H9 (cell line): ENCODE measurements at regions not wholly inside any gene's neighbourhood (a gene's known extent, or its start where the extent isn't known, plus 50 kb on each side); places are given as distances from the start of the nearest gene placed in this dataset.

ENCODE experiments used
- DNase-seq: peaks from one replicate; pipeline ENCODE4 v3.0.0-alpha.2; 2017
- H2AFZ ChIP-seq: one replicate; pipeline ENCODE4 v1.6.1; 2013; ENCODE audit warnings: mild to moderate bottlenecking, low read length, control low read depth, moderate library complexity
- H2AK5ac ChIP-seq: 2 replicates; pipeline ENCODE4 v1.6.1; 2013; ENCODE audit warnings: low read length, control low read depth, mixed read lengths; ENCODE audit not compliant: insufficient read length
- H2BK120ac ChIP-seq: one replicate; pipeline ENCODE4 v1.6.1; 2013; ENCODE audit warnings: low read depth, mild to moderate bottlenecking, low read length, control low read depth, inconsistent platforms; ENCODE audit not compliant: poor library complexity, severe bottlenecking
- H2BK12ac ChIP-seq: 2 replicates; pipeline ENCODE4 v1.6.1; 2013; ENCODE audit warnings: low read length, control low read depth, mixed read lengths, low read depth; ENCODE audit not compliant: insufficient read length
- H2BK15ac ChIP-seq: 2 replicates; pipeline ENCODE4 v1.6.1; 2013; ENCODE audit warnings: low read depth, low read length, control low read depth
- H2BK20ac ChIP-seq: one replicate; pipeline ENCODE4 v1.6.1; 2013; ENCODE audit warnings: low read depth, mild to moderate bottlenecking, low read length, control low read depth, inconsistent platforms; ENCODE audit not compliant: poor library complexity, severe bottlenecking
- H2BK5ac ChIP-seq: 2 replicates; pipeline ENCODE4 v1.6.1; 2013; ENCODE audit warnings: low read length, control low read depth, mixed read lengths; ENCODE audit not compliant: insufficient read length
- H3K14ac ChIP-seq: 2 replicates; pipeline ENCODE4 v1.6.1; 2013; ENCODE audit warnings: low read length, control low read depth; ENCODE audit not compliant: insufficient read depth
- H3K18ac ChIP-seq: 2 replicates; pipeline ENCODE4 v1.6.1; 2013; ENCODE audit warnings: low read depth, mild to moderate bottlenecking, mixed read lengths, low read length, control low read depth; ENCODE audit not compliant: insufficient read length
- H3K23ac ChIP-seq: 2 replicates; pipeline ENCODE4 v1.6.1; 2013; ENCODE audit warnings: low read length, control low read depth, mixed read lengths, low read depth; ENCODE audit not compliant: insufficient read length
- H3K23me2 ChIP-seq: 2 replicates; pipeline ENCODE4 v1.6.1; 2013; ENCODE audit warnings: low read depth, mild to moderate bottlenecking, mixed read lengths, low read length, control low read depth; ENCODE audit not compliant: insufficient read length, poor library complexity, severe bottlenecking
- H3K27ac ChIP-seq: 2 replicates; pipeline ENCODE4 v1.5.1; 2013; ENCODE audit warnings: low read length, control low read depth, mixed read lengths, low read depth; ENCODE audit not compliant: insufficient read length
- H3K27me3 ChIP-seq: 2 replicates; pipeline ENCODE4 v1.6.1; 2013; ENCODE audit warnings: low read length, control low read depth, inconsistent platforms; ENCODE audit not compliant: insufficient read depth
- H3K4ac ChIP-seq: 2 replicates; pipeline ENCODE4 v1.6.1; 2013; ENCODE audit warnings: low read depth, mild to moderate bottlenecking, control low read depth, inconsistent platforms, low read length, moderate library complexity
- H3K4me1 ChIP-seq: 2 replicates; pipeline ENCODE4 v1.6.1; 2013; ENCODE audit warnings: low read length, control low read depth, inconsistent platforms; ENCODE audit not compliant: insufficient read depth
- H3K4me2 ChIP-seq: 2 replicates; pipeline ENCODE4 v1.6.1; 2013; ENCODE audit warnings: low read length, control low read depth, mixed read lengths; ENCODE audit not compliant: insufficient read length, insufficient read depth
- H3K56ac ChIP-seq: 2 replicates; pipeline ENCODE4 v1.6.1; 2013; ENCODE audit warnings: low read depth, mild to moderate bottlenecking, mixed read lengths, low read length, control low read depth; ENCODE audit not compliant: insufficient read length
- H3K79me1 ChIP-seq: 2 replicates; pipeline ENCODE4 v1.6.1; 2013; ENCODE audit warnings: low read depth, mild to moderate bottlenecking, moderate library complexity, low read length, control low read depth, inconsistent platforms; ENCODE audit not compliant: insufficient read depth, poor library complexity, severe bottlenecking
- H3K79me2 ChIP-seq: 2 replicates; pipeline ENCODE4 v1.6.1; 2013; ENCODE audit warnings: low read length, control low read depth, inconsistent platforms; ENCODE audit not compliant: insufficient read depth
- H3K9ac ChIP-seq: 2 replicates; pipeline ENCODE4 v1.6.1; 2013; ENCODE audit warnings: low read length, control low read depth, mixed read lengths; ENCODE audit not compliant: insufficient read length; ENCODE audit errors: extremely low read depth
- H3K9me3 ChIP-seq: one replicate; pipeline ENCODE4 v1.6.1; 2013; ENCODE audit warnings: low read depth, low read length, inconsistent platforms; ENCODE audit not compliant: control insufficient read depth
- H3T11ph ChIP-seq: one replicate; pipeline ENCODE4 v1.6.1; 2013; ENCODE audit warnings: mild to moderate bottlenecking, low read length, control low read depth, inconsistent platforms
- H4K20me1 ChIP-seq: one replicate; pipeline ENCODE4 v1.6.1; 2013; ENCODE audit not compliant: control insufficient read depth, insufficient read length, insufficient read depth
- H4K5ac ChIP-seq: 2 replicates; pipeline ENCODE4 v1.6.1; 2013; ENCODE audit warnings: low read depth, mild to moderate bottlenecking, mixed read lengths, low read length, control low read depth; ENCODE audit not compliant: insufficient read length
- H4K8ac ChIP-seq: replicated peaks from 2 replicates; pipeline ENCODE4 v1.6.1; 2013; ENCODE audit warnings: low read length, control low read depth, mixed read lengths, low read depth; ENCODE audit not compliant: insufficient read length
- H4K91ac ChIP-seq: 2 replicates; pipeline ENCODE4 v1.6.1; 2013; ENCODE audit warnings: low read depth, mild to moderate bottlenecking, moderate library complexity, mixed read lengths, low read length, control low read depth; ENCODE audit not compliant: insufficient read length
- H3K27ac Mint-ChIP-seq, 3 experiments: 2 replicates in 2 of 3; 3 replicates in 1 of 3; pipeline ENCODE4 v1.8.0; 2020 to 2021; ENCODE audit warnings: mixed read lengths in 3 of 3, mild to moderate bottlenecking in 1 of 3, moderate library complexity in 1 of 3
- H3K27me3 Mint-ChIP-seq: 2 replicates; pipeline ENCODE4 v1.8.0; 2021; ENCODE audit warnings: low read depth, mild to moderate bottlenecking, moderate library complexity, mixed read lengths
- H3K36me3 Mint-ChIP-seq, 3 experiments: 2 replicates in 2 of 3; 3 replicates in 1 of 3; pipeline ENCODE4 v1.8.0; 2020 to 2021; ENCODE audit warnings: low read depth in 3 of 3, mixed read lengths in 3 of 3; ENCODE audit not compliant: insufficient read depth in 1 of 3
- H3K4me1 Mint-ChIP-seq, 2 experiments: 2 replicates each; pipeline ENCODE4 v1.8.0; 2020; ENCODE audit warnings: mixed read lengths in 2 of 2
- H3K4me3 Mint-ChIP-seq, 2 experiments: 2 replicates in 1 of 2; 3 replicates in 1 of 2; pipeline ENCODE4 v1.8.0; 2020 to 2021; ENCODE audit warnings: mild to moderate bottlenecking in 2 of 2, mixed read lengths in 2 of 2, moderate library complexity in 1 of 2
- H3K9me3 Mint-ChIP-seq, 2 experiments: 2 replicates in 1 of 2; 3 replicates in 1 of 2; pipeline ENCODE4 v1.8.0; 2020; ENCODE audit warnings: mild to moderate bottlenecking in 2 of 2, mixed read lengths in 2 of 2, moderate library complexity in 1 of 2
- CTCF ChIP-seq: fragments of 200-600 bp; sonication (generic); conservative IDR thresholded peaks from 3 replicates; pipeline ENCODE4 v1.8.0; 2021; ENCODE audit warnings: antibody characterized with exemption, mild to moderate bottlenecking
- WGBS: extraction: QIAGEN DNeasy Blood & Tissue Kit; methylation state at CpG from one replicate; pipeline ENCODE4 v1.1.7; 2013; ENCODE audit warnings: missing lambda C conversion rate, low lambda C conversion rate, mixed read lengths; ENCODE audit not compliant: insufficient read length; ENCODE audit errors: extremely low coverage; 5-methylcytosine and 5-hydroxymethylcytosine counted together

GRCh38 chr5:7995688-7996294, 126.8 kb downstream of the MTRR start:
- WGBS, result no CpG with 5 or more reads among the region's 9 CpGs
- no peak overlapping the region for H3K27ac ChIP-seq
- no peak overlapping the region for H2BK5ac ChIP-seq
- H4K8ac ChIP-seq, result no peak overlapping the region
- Mint-ChIP-seq H3K4me3 (no peak overlapping the region), H3K9me3 (no peaks in the 10 kb centered on the region; a peak in 1 of 5 replicates), H3K27ac (no peak overlapping the region), H3K27me3 (no peaks in the 10 kb centered on the region; the same call in 1 of the 2 replicates), H3K36me3 (no peaks in the 10 kb centered on the region), H3K4me1 (peaks cover 4 to 5% of the 10 kb centered on the region in 2 experiments; a peak in 3 of 4 replicates)
- no peak overlapping the region for H2BK12ac ChIP-seq
- no peaks in the 10 kb centered on the region for H3K79me1 ChIP-seq
- no peaks in the 10 kb centered on the region for H3K27me3 ChIP-seq
- no peak overlapping the region for H3K56ac ChIP-seq
- no peak overlapping the region for H3K4ac ChIP-seq
- no peak overlapping the region for H3K18ac ChIP-seq
- H3K23ac ChIP-seq, result no peak overlapping the region
- no peaks in the 10 kb centered on the region for H3K23me2 ChIP-seq
- H2AFZ ChIP-seq, result no peak overlapping the region
- H2BK20ac ChIP-seq, result no peak overlapping the region
- no peaks in the 10 kb centered on the region for H3K79me2 ChIP-seq
- H4K20me1 ChIP-seq, result no peaks in the 10 kb centered on the region
- H4K91ac ChIP-seq, result no peak overlapping the region
- no peak overlapping the region for H3T11ph ChIP-seq
- H3K4me2 ChIP-seq, result no peak overlapping the region
- no peaks in the 10 kb centered on the region for H3K4me1 ChIP-seq
- no peaks in the 10 kb centered on the region for H3K9me3 ChIP-seq
- no peak overlapping the region for H3K14ac ChIP-seq
- H3K9ac ChIP-seq, result no peak overlapping the region
- H4K5ac ChIP-seq, result peak overlapping the region; percentile 88
- DNase-seq, result no peak
- H2BK120ac ChIP-seq, result no peak overlapping the region
- no peak for TF ChIP-seq CTCF
- H2BK15ac ChIP-seq, result no peak overlapping the region
- H2AK5ac ChIP-seq, result no peak overlapping the region
